Natural killer cell (primary cell): ENCODE measurements at regions not wholly inside any gene's neighbourhood (a gene's known extent, or its start where the extent isn't known, plus 50 kb on each side); places are given as distances from the start of the nearest gene placed in this dataset.

Experiments used
- ATAC-seq, 3 donors: fragments of 150-1000 bp in 2 of 3; fragments of 200-7000 bp in 1 of 3; cut with Tn5 transposase; 1 replicate in 1 of 3; 2 replicates in 2 of 3; pipeline ENCODE4 v1.10.0; 2021; ENCODE audit warnings: mild to moderate bottlenecking in 2 of 3, moderate library complexity in 2 of 3
- DNase-seq, 2 donors: peaks; one replicate each; pipeline versions ENCODE4 v3.0.0 to v3.0.0-alpha.2; 2013 to 2021; ENCODE audit warnings: mixed read lengths in 1 of 2
- H3K27ac ChIP-seq: one replicate; pipeline ENCODE4 v1.5.1; 2013; ENCODE audit warnings: mild to moderate bottlenecking, low read length
- H3K27me3 ChIP-seq: one replicate; pipeline ENCODE4 v1.6.1; 2013; ENCODE audit warnings: low read length; ENCODE audit not compliant: control insufficient read depth, insufficient read depth
- H3K36me3 ChIP-seq: one replicate; pipeline ENCODE4 v1.6.1; 2013; ENCODE audit warnings: low read length; ENCODE audit not compliant: control insufficient read depth, insufficient read depth
- H3K4me1 ChIP-seq: one replicate; pipeline ENCODE4 v1.6.1; 2013; ENCODE audit warnings: low read length; ENCODE audit not compliant: control insufficient read depth, insufficient read depth
- H3K4me3 ChIP-seq: one replicate; pipeline ENCODE4 v1.5.1; 2013; ENCODE audit warnings: low read length
- H3K9me3 ChIP-seq: one replicate; pipeline ENCODE4 v1.6.1; 2013; ENCODE audit warnings: low read length; ENCODE audit not compliant: control insufficient read depth, insufficient read depth
- H3K27ac Mint-ChIP-seq, 2 donors: one replicate each; pipeline ENCODE4 v1.8.0; 2022; ENCODE audit warnings: mild to moderate bottlenecking in 2 of 2, mixed read lengths in 2 of 2, moderate library complexity in 1 of 2
- H3K27me3 Mint-ChIP-seq, 2 donors: one replicate each; pipeline ENCODE4 v1.8.0; 2022; ENCODE audit warnings: low read depth in 2 of 2, mixed read lengths in 2 of 2
- H3K36me3 Mint-ChIP-seq: one replicate; pipeline ENCODE4 v1.8.0; 2022; ENCODE audit warnings: mixed read lengths
- H3K4me1 Mint-ChIP-seq, 2 donors: one replicate each; pipeline ENCODE4 v1.8.0; 2022; ENCODE audit warnings: mixed read lengths in 2 of 2
- H3K4me3 Mint-ChIP-seq: one replicate; pipeline ENCODE4 v1.8.0; 2022; ENCODE audit warnings: mild to moderate bottlenecking, moderate library complexity, mixed read lengths
- H3K9me3 Mint-ChIP-seq, 2 donors: one replicate each; pipeline ENCODE4 v1.8.0; 2022; ENCODE audit warnings: mixed read lengths in 2 of 2
- WGBS: methylation state at CpG from one replicate; pipeline ENCODE4 v1.1.7; 2013; ENCODE audit warnings: missing lambda C conversion rate; ENCODE audit not compliant: insufficient coverage; 5-methylcytosine and 5-hydroxymethylcytosine counted together
- intact Hi-C: fragments of 100-400 bp; cut with micrococcal nuclease; formaldehyde crosslinking; loops from one replicate; pipeline ENCODE4 v1.14.2; 2022
- TF ChIP-seq, protein P1 (sequence below): fragments of 200-600 bp; IDR thresholded peaks from one replicate; pipeline ENCODE4 v1.8.0; 2022; ENCODE audit warnings: antibody characterized with exemption

GRCh38 chr19:34589730-34590129 is 87.2 kb downstream of the SCGB2B2 start:
- Mint-ChIP-seq H3K4me1 (peaks cover 0 to 11% of the 10 kb centered on the region in 2 donors), H3K36me3 (no peaks in the 10 kb centered on the region), H3K4me3 (no peak overlapping the region), H3K27me3 (peaks cover 0 to 3% of the 10 kb centered on the region in 2 donors), H3K9me3 (peaks cover 6 to 13% of the 10 kb centered on the region in 2 donors), H3K27ac (no peak overlapping the region)
- Histone ChIP-seq H3K4me3 (no peak overlapping the region), H3K9me3 (peaks cover 17% of the 10 kb centered on the region), H3K27me3 (no peaks in the 10 kb centered on the region), H3K4me1 (no peaks in the 10 kb centered on the region), H3K36me3 (no peaks in the 10 kb centered on the region), H3K27ac (no peak overlapping the region)
- ATAC-seq (no peak), DNase-seq (no peak)
- intact Hi-C loops: no loop called here
- TF ChIP-seq, protein P1, sequence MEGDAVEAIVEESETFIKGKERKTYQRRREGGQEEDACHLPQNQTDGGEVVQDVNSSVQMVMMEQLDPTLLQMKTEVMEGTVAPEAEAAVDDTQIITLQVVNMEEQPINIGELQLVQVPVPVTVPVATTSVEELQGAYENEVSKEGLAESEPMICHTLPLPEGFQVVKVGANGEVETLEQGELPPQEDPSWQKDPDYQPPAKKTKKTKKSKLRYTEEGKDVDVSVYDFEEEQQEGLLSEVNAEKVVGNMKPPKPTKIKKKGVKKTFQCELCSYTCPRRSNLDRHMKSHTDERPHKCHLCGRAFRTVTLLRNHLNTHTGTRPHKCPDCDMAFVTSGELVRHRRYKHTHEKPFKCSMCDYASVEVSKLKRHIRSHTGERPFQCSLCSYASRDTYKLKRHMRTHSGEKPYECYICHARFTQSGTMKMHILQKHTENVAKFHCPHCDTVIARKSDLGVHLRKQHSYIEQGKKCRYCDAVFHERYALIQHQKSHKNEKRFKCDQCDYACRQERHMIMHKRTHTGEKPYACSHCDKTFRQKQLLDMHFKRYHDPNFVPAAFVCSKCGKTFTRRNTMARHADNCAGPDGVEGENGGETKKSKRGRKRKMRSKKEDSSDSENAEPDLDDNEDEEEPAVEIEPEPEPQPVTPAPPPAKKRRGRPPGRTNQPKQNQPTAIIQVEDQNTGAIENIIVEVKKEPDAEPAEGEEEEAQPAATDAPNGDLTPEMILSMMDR: no peak
- 97% methylated on average over 2 of the region's 2 CpGs for WGBS

- peaks cover 8 to 13% of the 10 kb centered on the region in 2 donors for H3K9me3 Mint-ChIP-seq
- intact Hi-C loops: no loop called here
Measured at GRCh38 chr19:34588846-34589245, 88.1 kb downstream of the SCGB2B2 start.

GRCh38 chr19:34588249-34588648 is 88.7 kb downstream of the SCGB2B2 start:
- Mint-ChIP-seq H3K4me1 (peaks cover 0 to 11% of the 10 kb centered on the region in 2 donors), H3K27me3 (peaks cover 0 to 3% of the 10 kb centered on the region in 2 donors), H3K27ac (no peak overlapping the region), H3K4me3 (no peak overlapping the region), H3K9me3 (peaks cover 8 to 13% of the 10 kb centered on the region in 2 donors), H3K36me3 (no peaks in the 10 kb centered on the region)
- H3K4me3 ChIP-seq: no peak overlapping the region
- peaks cover 19% of the 10 kb centered on the region for H3K9me3 ChIP-seq
- H3K27me3 ChIP-seq: no peaks in the 10 kb centered on the region
- WGBS: 50% methylated on average over 8 of the region's 8 CpGs
- intact Hi-C loops: no loop called here
- DNase-seq (no peak), ATAC-seq (no peak)
- H3K36me3 ChIP-seq: no peaks in the 10 kb centered on the region
- H3K27ac ChIP-seq: no peak overlapping the region
- TF ChIP-seq, protein P1: no peak
- H3K4me1 ChIP-seq: no peaks in the 10 kb centered on the region

More at GRCh38 chr19:34588846-34589245, 88.1 kb downstream of the SCGB2B2 start:
- 93% methylated on average over 2 of the region's 2 CpGs for WGBS
- no peaks in the 10 kb centered on the region for H3K27me3 ChIP-seq
- Mint-ChIP-seq H3K4me3 (no peak overlapping the region), H3K27me3 (peaks cover 0 to 3% of the 10 kb centered on the region in 2 donors), H3K4me1 (peaks cover 0 to 11% of the 10 kb centered on the region in 2 donors), H3K27ac (no peak overlapping the region), H3K36me3 (no peaks in the 10 kb centered on the region)
- H3K27ac ChIP-seq: no peak overlapping the region
- TF ChIP-seq, protein P1: no peak
- H3K9me3 ChIP-seq: peaks cover 17% of the 10 kb centered on the region
- H3K4me1 ChIP-seq: no peaks in the 10 kb centered on the region
- H3K4me3 ChIP-seq: no peak overlapping the region
- no peak for DNase-seq
- no peak for ATAC-seq
- no peaks in the 10 kb centered on the region for H3K36me3 ChIP-seq

DNA sequence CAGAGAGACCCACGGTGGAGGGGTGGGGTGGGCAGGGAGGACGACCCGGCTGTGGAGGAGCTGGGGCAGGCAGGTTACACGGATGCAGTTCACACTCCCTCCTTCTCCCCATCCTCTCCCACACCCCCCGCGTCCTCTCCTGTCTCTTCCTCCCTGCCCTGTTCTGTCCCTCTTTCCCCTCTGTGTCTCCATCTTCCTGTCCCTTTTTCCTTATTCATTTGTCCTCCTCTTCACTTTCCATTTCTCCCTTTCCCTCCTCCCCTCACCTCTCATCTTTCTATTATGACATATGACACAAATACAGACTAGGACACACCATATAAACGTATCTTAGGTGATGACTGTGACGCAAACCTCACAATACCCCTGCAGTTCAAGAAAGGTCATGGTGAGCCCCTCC is 96.6 kb downstream of the SCGB2B2 start:
- TF ChIP-seq, protein P1: no peak
- Mint-ChIP-seq H3K36me3 (no peaks in the 10 kb centered on the region), H3K9me3 (peaks cover 3 to 8% of the 10 kb centered on the region in 2 donors), H3K4me3 (no peak overlapping the region), H3K27ac (no peak overlapping the region), H3K27me3 (peaks cover 0 to 5% of the 10 kb centered on the region in 2 donors), H3K4me1 (peaks cover 0 to 5% of the 10 kb centered on the region in 2 donors)
- H3K4me3 ChIP-seq: no peak overlapping the region
- H3K9me3 ChIP-seq: peaks cover 6% of the 10 kb centered on the region
- H3K27me3 ChIP-seq: no peaks in the 10 kb centered on the region
- no peaks in the 10 kb centered on the region for H3K4me1 ChIP-seq
- 82% methylated on average over 7 of the region's 8 CpGs for WGBS
- intact Hi-C loops: no loop called here
- ATAC-seq (no peak), DNase-seq (no peak)
- H3K36me3 ChIP-seq: no peaks in the 10 kb centered on the region
- no peak overlapping the region for H3K27ac ChIP-seq
